Neural cell (in vitro differentiated cells): ENCODE measurements at regions not wholly inside any gene's neighbourhood (a gene's known extent, or its start where the extent isn't known, plus 50 kb on each side); places are given as distances from the start of the nearest gene placed in this dataset.

Source experiments
- EP300 ChIP-seq: fragments of 450-650 bp; conservative IDR thresholded peaks from 2 replicates; pipeline ENCODE4 v1.6.1; 2014; ENCODE audit warnings: antibody characterized with exemption, mild to moderate bottlenecking, moderate library complexity; ENCODE audit not compliant: poor library complexity, severe bottlenecking
- EZH2 ChIP-seq: fragments of 200-600, 300-800 bp; shearing (Covaris generic), sonication (generic); IDR thresholded peaks from 2 replicates; pipeline ENCODE4 v1.6.1; 2014; ENCODE audit warnings: antibody characterized with exemption, low read length, borderline replicate concordance, mild to moderate bottlenecking; ENCODE audit not compliant: insufficient read depth, poor library complexity, severe bottlenecking
- MXI1 ChIP-seq: fragments of 450-650 bp; conservative IDR thresholded peaks from 2 replicates; pipeline ENCODE4 v1.6.1; 2014; ENCODE audit warnings: antibody characterized with exemption, mild to moderate bottlenecking; ENCODE audit not compliant: poor library complexity, severe bottlenecking
- POLR2AphosphoS5 ChIP-seq: IDR thresholded peaks from 2 replicates; pipeline ENCODE4 v1.6.1; 2012
- RAD21 ChIP-seq: fragments of 450-650 bp; conservative IDR thresholded peaks from 2 replicates; pipeline ENCODE4 v1.6.1; 2014; ENCODE audit warnings: antibody characterized with exemption, mild to moderate bottlenecking, moderate library complexity
- SMC3 ChIP-seq: fragments of 450-650 bp; conservative IDR thresholded peaks from 2 replicates; pipeline ENCODE4 v1.6.1; 2014; ENCODE audit warnings: antibody characterized with exemption, mild to moderate bottlenecking, moderate library complexity; ENCODE audit not compliant: poor library complexity
- TF ChIP-seq, protein P1 (sequence below): fragments of 450-650 bp; IDR thresholded peaks from 2 replicates; pipeline ENCODE4 v1.5.1; 2014; ENCODE audit warnings: antibody characterized with exemption, mild to moderate bottlenecking, moderate library complexity; ENCODE audit not compliant: poor library complexity, severe bottlenecking
- TF ChIP-seq, protein P2 (sequence below): IDR thresholded peaks from 2 replicates; pipeline ENCODE4 v1.6.1; 2012; ENCODE audit warnings: borderline replicate concordance

DNA sequence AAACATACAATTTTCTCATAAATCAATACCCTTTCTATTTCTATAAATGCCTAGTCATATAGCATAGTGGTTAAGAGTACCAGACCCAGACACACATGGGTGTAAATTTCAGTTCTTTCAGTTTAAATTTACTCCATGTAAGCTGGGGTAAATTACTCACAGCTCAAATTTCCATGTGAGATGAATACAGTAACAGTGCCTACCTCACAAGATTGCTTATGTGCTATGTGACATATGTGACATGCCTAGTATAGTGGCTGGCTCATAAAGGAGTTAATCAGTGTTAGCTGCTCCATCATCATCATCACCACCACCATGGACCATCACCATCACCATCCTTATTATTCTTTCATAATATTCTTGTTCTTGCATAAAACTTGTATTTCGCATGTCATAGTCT is 61.6 kb upstream of the CD302 start:
- no peak for TF ChIP-seq SMC3
- TF ChIP-seq EZH2, result no peak
- no peak for TF ChIP-seq POLR2AphosphoS5
- TF ChIP-seq EP300, result no peak
- TF ChIP-seq MXI1, result no peak
- TF ChIP-seq, protein P1, sequence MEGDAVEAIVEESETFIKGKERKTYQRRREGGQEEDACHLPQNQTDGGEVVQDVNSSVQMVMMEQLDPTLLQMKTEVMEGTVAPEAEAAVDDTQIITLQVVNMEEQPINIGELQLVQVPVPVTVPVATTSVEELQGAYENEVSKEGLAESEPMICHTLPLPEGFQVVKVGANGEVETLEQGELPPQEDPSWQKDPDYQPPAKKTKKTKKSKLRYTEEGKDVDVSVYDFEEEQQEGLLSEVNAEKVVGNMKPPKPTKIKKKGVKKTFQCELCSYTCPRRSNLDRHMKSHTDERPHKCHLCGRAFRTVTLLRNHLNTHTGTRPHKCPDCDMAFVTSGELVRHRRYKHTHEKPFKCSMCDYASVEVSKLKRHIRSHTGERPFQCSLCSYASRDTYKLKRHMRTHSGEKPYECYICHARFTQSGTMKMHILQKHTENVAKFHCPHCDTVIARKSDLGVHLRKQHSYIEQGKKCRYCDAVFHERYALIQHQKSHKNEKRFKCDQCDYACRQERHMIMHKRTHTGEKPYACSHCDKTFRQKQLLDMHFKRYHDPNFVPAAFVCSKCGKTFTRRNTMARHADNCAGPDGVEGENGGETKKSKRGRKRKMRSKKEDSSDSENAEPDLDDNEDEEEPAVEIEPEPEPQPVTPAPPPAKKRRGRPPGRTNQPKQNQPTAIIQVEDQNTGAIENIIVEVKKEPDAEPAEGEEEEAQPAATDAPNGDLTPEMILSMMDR, result no peak
- TF ChIP-seq, protein P2, sequence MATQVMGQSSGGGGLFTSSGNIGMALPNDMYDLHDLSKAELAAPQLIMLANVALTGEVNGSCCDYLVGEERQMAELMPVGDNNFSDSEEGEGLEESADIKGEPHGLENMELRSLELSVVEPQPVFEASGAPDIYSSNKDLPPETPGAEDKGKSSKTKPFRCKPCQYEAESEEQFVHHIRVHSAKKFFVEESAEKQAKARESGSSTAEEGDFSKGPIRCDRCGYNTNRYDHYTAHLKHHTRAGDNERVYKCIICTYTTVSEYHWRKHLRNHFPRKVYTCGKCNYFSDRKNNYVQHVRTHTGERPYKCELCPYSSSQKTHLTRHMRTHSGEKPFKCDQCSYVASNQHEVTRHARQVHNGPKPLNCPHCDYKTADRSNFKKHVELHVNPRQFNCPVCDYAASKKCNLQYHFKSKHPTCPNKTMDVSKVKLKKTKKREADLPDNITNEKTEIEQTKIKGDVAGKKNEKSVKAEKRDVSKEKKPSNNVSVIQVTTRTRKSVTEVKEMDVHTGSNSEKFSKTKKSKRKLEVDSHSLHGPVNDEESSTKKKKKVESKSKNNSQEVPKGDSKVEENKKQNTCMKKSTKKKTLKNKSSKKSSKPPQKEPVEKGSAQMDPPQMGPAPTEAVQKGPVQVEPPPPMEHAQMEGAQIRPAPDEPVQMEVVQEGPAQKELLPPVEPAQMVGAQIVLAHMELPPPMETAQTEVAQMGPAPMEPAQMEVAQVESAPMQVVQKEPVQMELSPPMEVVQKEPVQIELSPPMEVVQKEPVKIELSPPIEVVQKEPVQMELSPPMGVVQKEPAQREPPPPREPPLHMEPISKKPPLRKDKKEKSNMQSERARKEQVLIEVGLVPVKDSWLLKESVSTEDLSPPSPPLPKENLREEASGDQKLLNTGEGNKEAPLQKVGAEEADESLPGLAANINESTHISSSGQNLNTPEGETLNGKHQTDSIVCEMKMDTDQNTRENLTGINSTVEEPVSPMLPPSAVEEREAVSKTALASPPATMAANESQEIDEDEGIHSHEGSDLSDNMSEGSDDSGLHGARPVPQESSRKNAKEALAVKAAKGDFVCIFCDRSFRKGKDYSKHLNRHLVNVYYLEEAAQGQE, result no peak
- TF ChIP-seq RAD21, result no peak
